GM19023 (cell line): ENCODE measurements at regions not wholly inside any gene's neighbourhood (a gene's known extent, or its start where the extent isn't known, plus 50 kb on each side); places are given as distances from the start of the nearest gene placed in this dataset.
A peak's percentile ranks its signal among the peaks of the same experiment; 100 is the strongest.
"Not testable (repeated sequence)": the region's sequence is repeated elsewhere in the genome, so short reads cannot be mapped to it uniquely, and the experiment has no call there.

Source experiments
- ATAC-seq: cut with Tn5 transposase; IDR thresholded peaks from one replicate; pipeline ENCODE4 v1.9.1; 2021; ENCODE audit warnings: mild to moderate bottlenecking, moderate library complexity; ENCODE audit not compliant: unreplicated experiment

GRCh38 chr6:56752009-56752408, 109.3 kb upstream of the DST start:
- no peak for ATAC-seq

GRCh38 chr6:56751604-56752003, 108.9 kb upstream of the DST start:
- no peak for ATAC-seq

- no peak for ATAC-seq
Observed at GRCh38 chr6:56750686-56751085, 108.0 kb upstream of the DST start.

GRCh38 chr6:56749632-56750151, 107.0 kb upstream of the DST start:
- ATAC-seq: no peak

- ATAC-seq: no peak
Observed at GRCh38 chr6:56746767-56747504, 104.2 kb upstream of the DST start.

GRCh38 chr6:56745971-56746370, 103.3 kb upstream of the DST start:
- no peak for ATAC-seq

- no peak for ATAC-seq
Observed at GRCh38 chr6:56745081-56745480, 102.4 kb upstream of the DST start.

GRCh38 chr6:56744528-56744927, 101.8 kb upstream of the DST start:
- ATAC-seq: no peak

GRCh38 chr6:56742122-56742791, 99.6 kb upstream of the DST start:
- ATAC-seq: peak; percentile 44

GRCh38 chr6:56741472-56741871, 98.8 kb upstream of the DST start:
- no peak for ATAC-seq

GRCh38 chr6:56739836-56740815, 97.4 kb upstream of the DST start:
- no peak for ATAC-seq

GRCh38 chr6:56736804-56737203, 94.1 kb upstream of the DST start:
- ATAC-seq: no peak

- ATAC-seq: no peak
Observed at GRCh38 chr6:56734335-56734734, 91.6 kb upstream of the DST start.

- ATAC-seq: no peak
Observed at GRCh38 chr6:56733211-56733697, 90.6 kb upstream of the DST start.

- no peak for ATAC-seq
Observed at GRCh38 chr6:56732517-56732916, 89.8 kb upstream of the DST start.

- no peak for ATAC-seq
Observed at GRCh38 chr6:56730663-56731529, 88.2 kb upstream of the DST start.

- no peak for ATAC-seq
Observed at GRCh38 chr6:56729719-56730118, 87.0 kb upstream of the DST start.

- ATAC-seq: not testable (repeated sequence)
Observed at GRCh38 chr6:56729166-56729565, 86.5 kb upstream of the DST start.

- ATAC-seq: no peak
Observed at GRCh38 chr6:56727097-56727850, 84.6 kb upstream of the DST start.
